ENCODE measurements at regions not wholly inside any gene's neighbourhood (a gene's known extent, or its start where the extent isn't known, plus 50 kb on each side); places are given as distances from the start of the nearest gene placed in this dataset.

GRCh38 chr1:79556189-79556588 is 549.7 kb upstream of the ADGRL4 start:
- Mint-ChIP-seq H3K27me3 (ENCODE audit: low read depth) (no peaks in the 10 kb centered on the region), H3K4me3 (no peak overlapping the region), H3K36me3 (ENCODE audit: low read depth) (no peaks in the 10 kb centered on the region), H3K9me3 (no peaks in the 10 kb centered on the region), H3K4me1 (no peaks in the 10 kb centered on the region), H3K27ac (ENCODE audit: unreplicated experiment) (no peak overlapping the region)
- no peak for DNase-seq (ENCODE audit: low read depth, low spot score)
- no peak for TF ChIP-seq CTCF (conservative IDR thresholded peaks at IDR 0.05)

DNA sequence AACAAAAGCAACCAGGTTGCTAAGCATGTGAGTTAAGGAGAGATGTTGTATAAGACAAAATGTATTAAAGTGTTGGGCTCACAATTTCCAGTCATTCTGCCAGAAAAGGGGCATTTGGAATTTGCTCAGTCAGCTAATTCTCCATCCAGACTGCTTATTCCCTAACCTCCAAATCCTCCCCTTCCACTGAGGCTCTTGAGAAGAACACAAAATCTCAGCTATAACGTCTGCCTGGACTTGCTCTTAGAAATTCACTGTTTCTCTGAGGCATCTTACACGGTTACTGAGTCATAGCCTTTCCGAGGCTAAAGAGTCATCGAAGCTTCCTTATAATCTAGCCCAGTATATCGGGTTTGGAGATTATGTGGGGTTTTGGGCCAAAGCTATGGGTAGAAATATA is 548.2 kb upstream of the ADGRL4 start:
- peaks cover 2% of the 10 kb centered on the region for H3K9me3 Mint-ChIP-seq
- no peak for TF ChIP-seq CTCF (conservative IDR thresholded peaks at IDR 0.05)
- H3K27me3 Mint-ChIP-seq (ENCODE audit: low read depth) = no peaks in the 10 kb centered on the region
- no peaks in the 10 kb centered on the region for H3K36me3 Mint-ChIP-seq (ENCODE audit: low read depth)
- H3K27ac Mint-ChIP-seq (ENCODE audit: unreplicated experiment) = no peak overlapping the region
- H3K4me3 Mint-ChIP-seq = no peak overlapping the region
- no peaks in the 10 kb centered on the region for H3K4me1 Mint-ChIP-seq
- DNase-seq (ENCODE audit: low read depth, low spot score) = no peak

DNA sequence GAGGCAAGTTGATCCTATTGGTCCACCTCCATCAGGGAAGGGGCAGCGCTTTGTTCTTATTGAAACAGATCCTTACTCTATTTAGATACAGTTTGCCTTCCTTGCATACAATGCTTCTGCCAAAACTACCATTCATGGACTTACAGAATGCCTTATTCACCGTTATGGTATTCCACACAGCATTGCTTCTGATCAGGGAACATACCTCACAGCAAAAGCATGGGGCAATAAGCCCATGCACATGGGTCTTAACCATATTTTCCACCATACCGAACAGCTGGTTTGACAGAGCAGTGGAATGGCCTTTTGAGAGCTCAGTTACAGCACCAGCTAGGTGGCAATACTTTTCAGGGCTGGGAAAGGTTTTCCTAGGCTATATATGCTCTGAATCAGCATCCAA is 544.8 kb upstream of the ADGRL4 start:
- no peaks in the 10 kb centered on the region for H3K4me1 Mint-ChIP-seq
- no peaks in the 10 kb centered on the region for H3K36me3 Mint-ChIP-seq (ENCODE audit: low read depth)
- TF ChIP-seq CTCF (conservative IDR thresholded peaks at IDR 0.05) = no peak
- no peak overlapping the region for H3K4me3 Mint-ChIP-seq
- H3K27ac Mint-ChIP-seq (ENCODE audit: unreplicated experiment) = no peak overlapping the region
- H3K9me3 Mint-ChIP-seq = peaks cover 5% of the 10 kb centered on the region
- no peaks in the 10 kb centered on the region for H3K27me3 Mint-ChIP-seq (ENCODE audit: low read depth)
- no peak for DNase-seq (ENCODE audit: low read depth, low spot score)

DNA sequence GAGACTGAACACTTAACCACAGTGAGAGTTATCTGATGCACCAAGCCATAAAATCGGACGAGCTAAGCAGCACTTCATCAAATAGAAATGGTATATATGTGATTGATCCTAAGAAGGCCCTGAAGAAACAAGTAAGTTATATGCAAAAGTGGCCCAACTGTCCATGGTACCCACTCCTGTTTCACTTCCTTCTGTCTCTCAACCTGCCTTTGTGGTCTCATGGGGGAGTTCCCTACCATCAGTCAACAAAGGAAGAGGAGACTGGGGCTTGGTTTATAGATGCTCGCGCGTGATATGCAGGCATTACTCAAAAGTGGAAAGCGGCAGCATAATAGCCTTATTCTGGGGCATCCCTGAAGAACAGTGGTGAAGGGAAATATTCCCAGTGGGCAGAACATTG is 543.9 kb upstream of the ADGRL4 start:
- H3K36me3 Mint-ChIP-seq (ENCODE audit: low read depth) = no peaks in the 10 kb centered on the region
- H3K27ac Mint-ChIP-seq (ENCODE audit: unreplicated experiment) = no peak overlapping the region
- no peak for DNase-seq (ENCODE audit: low read depth, low spot score)
- no peak overlapping the region for H3K4me3 Mint-ChIP-seq
- H3K9me3 Mint-ChIP-seq = peaks cover 5% of the 10 kb centered on the region
- H3K27me3 Mint-ChIP-seq (ENCODE audit: low read depth) = no peaks in the 10 kb centered on the region
- TF ChIP-seq CTCF (conservative IDR thresholded peaks at IDR 0.05) = no peak
- no peaks in the 10 kb centered on the region for H3K4me1 Mint-ChIP-seq

- H3K4me3 Mint-ChIP-seq = no peak overlapping the region
- H3K27me3 Mint-ChIP-seq (ENCODE audit: low read depth) = no peaks in the 10 kb centered on the region
- no peaks in the 10 kb centered on the region for H3K4me1 Mint-ChIP-seq
- no peak overlapping the region for H3K27ac Mint-ChIP-seq (ENCODE audit: unreplicated experiment)
- DNase-seq (ENCODE audit: low read depth, low spot score) = no peak
- no peak for TF ChIP-seq CTCF (conservative IDR thresholded peaks at IDR 0.05)
- peaks cover 5% of the 10 kb centered on the region for H3K9me3 Mint-ChIP-seq
- H3K36me3 Mint-ChIP-seq (ENCODE audit: low read depth) = no peaks in the 10 kb centered on the region
Measured at GRCh38 chr1:79549201-79549600, 542.7 kb upstream of the ADGRL4 start.

DNA sequence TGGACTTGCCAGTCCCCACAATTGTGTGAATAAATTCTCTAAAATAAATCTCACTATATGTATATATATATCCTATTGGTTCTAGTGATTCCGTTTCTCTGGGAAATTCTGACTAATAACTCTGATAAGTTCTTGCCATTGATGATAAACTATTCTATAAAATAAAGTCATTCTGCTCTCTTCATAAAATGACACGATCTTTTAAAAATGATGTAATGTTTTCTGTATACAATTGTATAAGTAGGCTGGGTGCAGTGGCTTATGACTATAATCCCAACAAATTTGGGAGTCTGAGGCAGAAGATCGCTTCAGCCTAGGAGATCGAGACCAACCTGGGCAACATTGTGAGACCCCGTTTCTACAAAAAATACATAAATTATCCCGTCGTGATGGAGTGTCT is 541.0 kb upstream of the ADGRL4 start:
- DNase-seq (ENCODE audit: low read depth, low spot score) = no peak

More for the DNA sequence above, 541.0 kb upstream of the ADGRL4 start:
- H3K4me3 Mint-ChIP-seq = no peak overlapping the region
- no peaks in the 10 kb centered on the region for H3K27me3 Mint-ChIP-seq (ENCODE audit: low read depth)
- no peaks in the 10 kb centered on the region for H3K36me3 Mint-ChIP-seq (ENCODE audit: low read depth)
- H3K4me1 Mint-ChIP-seq = no peaks in the 10 kb centered on the region
- TF ChIP-seq CTCF (conservative IDR thresholded peaks at IDR 0.05) = no peak
- H3K9me3 Mint-ChIP-seq = peaks cover 5% of the 10 kb centered on the region
- no peak overlapping the region for H3K27ac Mint-ChIP-seq (ENCODE audit: unreplicated experiment)
